Panc1 (cell line): ENCODE measurements at regions not wholly inside any gene's neighbourhood (a gene's known extent, or its start where the extent isn't known, plus 50 kb on each side); places are given as distances from the start of the nearest gene placed in this dataset.

Experiments used
- CTCF ChIP-seq: fragments of 450-650 bp; IDR thresholded peaks from 2 replicates; pipeline ENCODE4 v1.5.1; 2017; ENCODE audit warnings: mild to moderate bottlenecking
- POLR2AphosphoS5 ChIP-seq: IDR thresholded peaks from 2 replicates; pipeline ENCODE4 v1.6.1; 2012; ENCODE audit warnings: mild to moderate bottlenecking, low read depth, low read length, moderate library complexity
- TCF7L2 ChIP-seq: IDR thresholded peaks from 2 replicates; pipeline ENCODE4 v1.6.1; 2011; ENCODE audit warnings: mild to moderate bottlenecking, low read depth, low read length, inconsistent platforms
- TF ChIP-seq, protein P1 (sequence below), 2 experiments: IDR thresholded peaks; 2 replicates each; pipeline ENCODE4 v1.6.1; 2011 to 2012; ENCODE audit warnings: low read depth in 2 of 2, control low read depth in 1 of 2, low read length in 1 of 2, mild to moderate bottlenecking in 1 of 2, moderate library complexity in 1 of 2; ENCODE audit not compliant: insufficient read depth in 1 of 2

DNA sequence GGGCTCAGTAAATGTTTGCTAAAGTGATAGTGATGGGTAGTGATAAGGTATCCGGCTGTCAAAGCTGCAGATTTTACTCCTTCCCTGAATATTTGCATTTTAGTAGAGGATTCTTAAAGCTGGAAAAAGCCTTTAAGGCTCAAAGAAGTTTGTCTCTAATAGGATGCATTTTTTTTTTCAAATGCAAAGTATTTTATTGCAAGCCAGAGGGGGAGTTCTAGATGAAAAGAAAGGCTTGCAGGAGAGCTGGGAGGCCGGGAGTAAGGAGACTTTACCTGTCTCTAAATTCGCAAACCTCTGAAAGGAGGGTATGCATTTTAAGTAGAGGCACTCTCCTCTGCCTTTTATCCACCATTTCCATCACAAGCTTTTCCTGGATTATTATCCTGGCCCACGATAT lies 100.7 kb upstream of the FNDC3A start:
- TF ChIP-seq CTCF (no peak), POLR2AphosphoS5 (no peak), TCF7L2 (no peak)
- TF ChIP-seq, protein P1, sequence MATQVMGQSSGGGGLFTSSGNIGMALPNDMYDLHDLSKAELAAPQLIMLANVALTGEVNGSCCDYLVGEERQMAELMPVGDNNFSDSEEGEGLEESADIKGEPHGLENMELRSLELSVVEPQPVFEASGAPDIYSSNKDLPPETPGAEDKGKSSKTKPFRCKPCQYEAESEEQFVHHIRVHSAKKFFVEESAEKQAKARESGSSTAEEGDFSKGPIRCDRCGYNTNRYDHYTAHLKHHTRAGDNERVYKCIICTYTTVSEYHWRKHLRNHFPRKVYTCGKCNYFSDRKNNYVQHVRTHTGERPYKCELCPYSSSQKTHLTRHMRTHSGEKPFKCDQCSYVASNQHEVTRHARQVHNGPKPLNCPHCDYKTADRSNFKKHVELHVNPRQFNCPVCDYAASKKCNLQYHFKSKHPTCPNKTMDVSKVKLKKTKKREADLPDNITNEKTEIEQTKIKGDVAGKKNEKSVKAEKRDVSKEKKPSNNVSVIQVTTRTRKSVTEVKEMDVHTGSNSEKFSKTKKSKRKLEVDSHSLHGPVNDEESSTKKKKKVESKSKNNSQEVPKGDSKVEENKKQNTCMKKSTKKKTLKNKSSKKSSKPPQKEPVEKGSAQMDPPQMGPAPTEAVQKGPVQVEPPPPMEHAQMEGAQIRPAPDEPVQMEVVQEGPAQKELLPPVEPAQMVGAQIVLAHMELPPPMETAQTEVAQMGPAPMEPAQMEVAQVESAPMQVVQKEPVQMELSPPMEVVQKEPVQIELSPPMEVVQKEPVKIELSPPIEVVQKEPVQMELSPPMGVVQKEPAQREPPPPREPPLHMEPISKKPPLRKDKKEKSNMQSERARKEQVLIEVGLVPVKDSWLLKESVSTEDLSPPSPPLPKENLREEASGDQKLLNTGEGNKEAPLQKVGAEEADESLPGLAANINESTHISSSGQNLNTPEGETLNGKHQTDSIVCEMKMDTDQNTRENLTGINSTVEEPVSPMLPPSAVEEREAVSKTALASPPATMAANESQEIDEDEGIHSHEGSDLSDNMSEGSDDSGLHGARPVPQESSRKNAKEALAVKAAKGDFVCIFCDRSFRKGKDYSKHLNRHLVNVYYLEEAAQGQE (IDR thresholded peaks at IDR 0.05; ENCODE audit: insufficient read depth in 1 of 2, low read depth in 2 of 2, low read length in 1 of 2), result no peak
